GM18951 (cell line): ENCODE measurements at regions not wholly inside any gene's neighbourhood (a gene's known extent, or its start where the extent isn't known, plus 50 kb on each side); places are given as distances from the start of the nearest gene placed in this dataset.
"Not testable (repeated sequence)": the region's sequence is repeated elsewhere in the genome, so short reads cannot be mapped to it uniquely, and the experiment has no call there.

Experiments used
- POLR2A ChIP-seq: IDR thresholded peaks from 4 replicates; pipeline ENCODE4 v1.6.1; 2011; ENCODE audit warnings: mild to moderate bottlenecking; ENCODE audit not compliant: insufficient read length, insufficient read depth; ENCODE audit errors: extremely low read depth
- in situ Hi-C: fragments of 300-500 bp; cut with MboI; formaldehyde crosslinking; loops from one replicate; pipeline ENCODE4 v1.12.0; 2022; ENCODE audit warnings: low sequenced_read_pairs, mixed read lengths, inconsistent platforms; ENCODE audit not compliant: unreplicated experiment

GRCh38 chr22:49677495-49677889 is 150.2 kb downstream of the BRD1 start:
- in situ Hi-C loops, result no loop called here
- TF ChIP-seq POLR2A, result no peak

- in situ Hi-C loops, result no loop called here
Observed at GRCh38 chr22:49676783-49677494, 150.7 kb downstream of the BRD1 start.

GRCh38 chr22:49676230-49676629 is 151.4 kb downstream of the BRD1 start:
- TF ChIP-seq POLR2A, result no peak
- in situ Hi-C loops, result no loop called here

More at GRCh38 chr22:49676783-49677494, 150.7 kb downstream of the BRD1 start:
- TF ChIP-seq POLR2A, result no peak

- no peak for TF ChIP-seq POLR2A
- in situ Hi-C loops, result no loop called here
Observed at GRCh38 chr22:49674479-49675050, 153.1 kb downstream of the BRD1 start.

GRCh38 chr22:49673048-49673447 is 154.6 kb downstream of the BRD1 start:
- in situ Hi-C loops, result no loop called here
- TF ChIP-seq POLR2A, result no peak

GRCh38 chr22:49672014-49672516 is 155.6 kb downstream of the BRD1 start:
- in situ Hi-C loops, result no loop called here
- TF ChIP-seq POLR2A, result no peak

- TF ChIP-seq POLR2A, result no peak
- in situ Hi-C loops, result no loop called here
Observed at GRCh38 chr22:49671331-49672013, 156.2 kb downstream of the BRD1 start.

GRCh38 chr22:49670456-49671330 is 157.0 kb downstream of the BRD1 start:
- TF ChIP-seq POLR2A, result no peak
- in situ Hi-C loops, result no loop called here

- in situ Hi-C loops, result not testable (repeated sequence)
Observed at GRCh38 chr22:49669969-49670455, 157.7 kb downstream of the BRD1 start.

- in situ Hi-C loops, result not testable (repeated sequence)
Observed at GRCh38 chr22:49669427-49669968, 158.2 kb downstream of the BRD1 start.

- no peak for TF ChIP-seq POLR2A
- in situ Hi-C loops, result no loop called here
Observed at GRCh38 chr22:49668402-49668801, 159.3 kb downstream of the BRD1 start.

GRCh38 chr22:49667236-49667635 is 160.4 kb downstream of the BRD1 start:
- no peak for TF ChIP-seq POLR2A
- in situ Hi-C loops, result no loop called here

- TF ChIP-seq POLR2A, result no peak
- in situ Hi-C loops, result no loop called here
Observed at GRCh38 chr22:49666146-49666809, 161.4 kb downstream of the BRD1 start.
